GM23338 (cell line): ENCODE measurements at regions not wholly inside any gene's neighbourhood (a gene's known extent, or its start where the extent isn't known, plus 50 kb on each side); places are given as distances from the start of the nearest gene placed in this dataset.
A peak's percentile ranks its signal among the peaks of the same experiment; 100 is the strongest.

Source experiments
- ATAC-seq: fragments of 200-7000 bp; cut with Tn5 transposase; 3 replicates; pipeline ENCODE4 v1.9.1; 2020
- DNase-seq: peaks from one replicate; pipeline ENCODE4 v3.0.0-alpha.2; 2015; ENCODE audit warnings: low spot score
- H2AFZ ChIP-seq: fragments of 200-600 bp; sonication (generic); 2 replicates; pipeline ENCODE4 v1.8.0; 2016; ENCODE audit warnings: antibody characterized with exemption, mild to moderate bottlenecking, moderate library complexity
- H3F3A ChIP-seq: fragments of 200-600 bp; sonication (generic); replicated peaks from 2 replicates; pipeline ENCODE4 v1.8.0; 2017; ENCODE audit warnings: antibody characterized with exemption, mixed run types, low read depth
- H3K27ac ChIP-seq: fragments of 200-600 bp; sonication (generic); 2 replicates; pipeline ENCODE4 v1.6.1; 2016; ENCODE audit warnings: low read depth
- H3K27me3 ChIP-seq: fragments of 200-600 bp; sonication (generic); 2 replicates; pipeline ENCODE4 v1.8.0; 2016; ENCODE audit warnings: mild to moderate bottlenecking, mixed run types, moderate library complexity; ENCODE audit not compliant: insufficient read depth
- H3K36me3 ChIP-seq: fragments of 200-600 bp; sonication (generic); 2 replicates; pipeline ENCODE4 v1.8.0; 2016; ENCODE audit warnings: mild to moderate bottlenecking; ENCODE audit not compliant: insufficient read depth
- H3K4me1 ChIP-seq: fragments of 200-600 bp; sonication (generic); 2 replicates; pipeline ENCODE4 v1.8.0; 2016; ENCODE audit warnings: mild to moderate bottlenecking, moderate library complexity; ENCODE audit not compliant: insufficient read depth
- H3K4me2 ChIP-seq: fragments of 200-600 bp; sonication (generic); 2 replicates; pipeline ENCODE4 v1.7.1; 2017; ENCODE audit warnings: mixed run types
- H3K4me3 ChIP-seq: fragments of 200-600 bp; sonication (generic); 2 replicates; pipeline ENCODE4 v1.6.1; 2016; ENCODE audit warnings: mixed run types
- H3K79me2 ChIP-seq: fragments of 200-600 bp; sonication (generic); replicated peaks from 2 replicates; pipeline ENCODE4 v1.8.0; 2017; ENCODE audit warnings: mild to moderate bottlenecking; ENCODE audit not compliant: insufficient read depth
- H3K9me2 ChIP-seq: fragments of 200-600 bp; sonication (generic); 2 replicates; pipeline ENCODE4 v1.8.0; 2017; ENCODE audit not compliant: insufficient read depth
- H4K20me1 ChIP-seq: fragments of 200-600 bp; sonication (generic); replicated peaks from 2 replicates; pipeline ENCODE4 v1.8.0; 2017; ENCODE audit warnings: mild to moderate bottlenecking; ENCODE audit not compliant: insufficient read depth
- H3K27ac Mint-ChIP-seq: 2 replicates; pipeline ENCODE4 v1.8.0; 2020; ENCODE audit warnings: inconsistent platforms, mild to moderate bottlenecking, moderate library complexity, mixed read lengths
- H3K27me3 Mint-ChIP-seq: 3 replicates; pipeline ENCODE4 v1.8.0; 2022; ENCODE audit warnings: low read depth, mild to moderate bottlenecking, moderate library complexity, mixed read lengths, inconsistent platforms; ENCODE audit not compliant: insufficient read depth, poor library complexity
- H3K36me3 Mint-ChIP-seq: 3 replicates; pipeline ENCODE4 v1.8.0; 2021; ENCODE audit warnings: low read depth, mild to moderate bottlenecking, inconsistent platforms, moderate library complexity, mixed read lengths
- H3K4me1 Mint-ChIP-seq: 3 replicates; pipeline ENCODE4 v1.8.0; 2020; ENCODE audit warnings: mild to moderate bottlenecking, inconsistent platforms, mixed read lengths
- H3K4me3 Mint-ChIP-seq: 3 replicates; pipeline ENCODE4 v1.8.0; 2021; ENCODE audit warnings: moderate library complexity, mild to moderate bottlenecking, inconsistent platforms, mixed read lengths
- H3K9me3 Mint-ChIP-seq: 3 replicates; pipeline ENCODE4 v1.8.0; 2020; ENCODE audit warnings: moderate library complexity, mild to moderate bottlenecking, inconsistent platforms, mixed read lengths
- CREB1 ChIP-seq: fragments of 250-450 bp; sonication (Bioruptor Pico); IDR thresholded peaks from 2 replicates; pipeline ENCODE4 v1.5.0; 2020; ENCODE audit warnings: low read depth, mild to moderate bottlenecking, moderate library complexity
- EZH2 ChIP-seq: fragments of 200-600 bp; sonication (generic); IDR thresholded peaks from one replicate; pipeline ENCODE4 v1.8.0; 2017; ENCODE audit warnings: antibody characterized with exemption, mild to moderate bottlenecking, low read depth; ENCODE audit not compliant: unreplicated experiment
- JUNB ChIP-seq: IDR thresholded peaks from one replicate; pipeline ENCODE4 v1.6.1; 2016; ENCODE audit warnings: antibody characterized with exemption; ENCODE audit not compliant: unreplicated experiment
- NANOG ChIP-seq: IDR thresholded peaks from 2 replicates; pipeline ENCODE4 v1.6.1; 2016; ENCODE audit warnings: antibody characterized with exemption, borderline replicate concordance
- ZNF331 ChIP-seq: fragments of 250-450 bp; sonication (Bioruptor Pico); IDR thresholded peaks from 2 replicates; pipeline ENCODE4 v1.5.0; 2020; ENCODE audit warnings: low read depth, mild to moderate bottlenecking, moderate library complexity
- TF ChIP-seq, protein P1 (sequence below), 2 experiments: fragments of 200-600 bp in 1 of 2; sonication (generic) in 1 of 2; conservative IDR thresholded peaks; 2 replicates each; pipeline versions ENCODE4 v1.5.1 to v1.6.1; 2016 to 2017; ENCODE audit warnings: antibody characterized with exemption in 2 of 2, low read depth in 2 of 2, mild to moderate bottlenecking in 2 of 2, moderate library complexity in 1 of 2
- TF ChIP-seq, protein P2 (sequence below): IDR thresholded peaks from 2 replicates; pipeline ENCODE4 v1.6.1; 2016; ENCODE audit warnings: antibody characterized with exemption
- TF ChIP-seq, protein P3 (sequence below): fragments of 250-450 bp; sonication (Bioruptor Pico); IDR thresholded peaks from 2 replicates; pipeline ENCODE4 v1.5.0; 2020; ENCODE audit warnings: mild to moderate bottlenecking, moderate library complexity

DNA sequence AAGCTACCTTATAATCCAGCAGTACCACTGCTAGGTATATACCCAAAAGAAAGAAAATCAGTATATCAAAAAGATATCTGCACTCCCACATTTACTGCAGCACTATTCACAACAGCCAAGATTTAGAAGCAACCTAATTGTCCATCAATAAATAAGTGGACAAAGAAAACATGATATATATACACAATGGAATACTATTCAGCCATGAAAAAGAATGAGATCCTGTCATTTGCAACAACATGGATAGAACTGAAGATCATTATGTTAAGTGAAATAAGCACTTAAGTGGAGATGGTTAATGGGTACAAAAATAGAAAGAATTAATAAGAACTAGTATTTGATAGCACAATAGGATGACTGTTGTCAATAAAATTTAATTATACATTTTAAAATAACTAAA lies 90.7 kb upstream of the PKN2 start:
- Histone ChIP-seq H3K27ac (no peak overlapping the region), H2AFZ (no peak overlapping the region), H4K20me1 (no peaks in the 10 kb centered on the region), H3K4me2 (no peak overlapping the region), H3K27me3 (no peaks in the 10 kb centered on the region), H3K4me1 (no peaks in the 10 kb centered on the region), H3K9me2 (no peaks in the 10 kb centered on the region), H3K4me3 (no peak overlapping the region), H3K79me2 (no peaks in the 10 kb centered on the region), H3K36me3 (no peaks in the 10 kb centered on the region; the same call in 1 of the 2 replicates), H3F3A (no peaks in the 10 kb centered on the region)
- H3K27me3 Mint-ChIP-seq, result peaks cover 2% of the 10 kb centered on the region
- DNase-seq, result no peak
- peaks cover 15% of the 10 kb centered on the region; the same call in 1 of the 3 replicates for H3K36me3 Mint-ChIP-seq
- no peak for ATAC-seq
- H3K27ac Mint-ChIP-seq, result no peak overlapping the region
- H3K4me1 Mint-ChIP-seq, result no peaks in the 10 kb centered on the region
- no peak overlapping the region for H3K4me3 Mint-ChIP-seq
- no peak for TF ChIP-seq ZNF331
- TF ChIP-seq, protein P1, sequence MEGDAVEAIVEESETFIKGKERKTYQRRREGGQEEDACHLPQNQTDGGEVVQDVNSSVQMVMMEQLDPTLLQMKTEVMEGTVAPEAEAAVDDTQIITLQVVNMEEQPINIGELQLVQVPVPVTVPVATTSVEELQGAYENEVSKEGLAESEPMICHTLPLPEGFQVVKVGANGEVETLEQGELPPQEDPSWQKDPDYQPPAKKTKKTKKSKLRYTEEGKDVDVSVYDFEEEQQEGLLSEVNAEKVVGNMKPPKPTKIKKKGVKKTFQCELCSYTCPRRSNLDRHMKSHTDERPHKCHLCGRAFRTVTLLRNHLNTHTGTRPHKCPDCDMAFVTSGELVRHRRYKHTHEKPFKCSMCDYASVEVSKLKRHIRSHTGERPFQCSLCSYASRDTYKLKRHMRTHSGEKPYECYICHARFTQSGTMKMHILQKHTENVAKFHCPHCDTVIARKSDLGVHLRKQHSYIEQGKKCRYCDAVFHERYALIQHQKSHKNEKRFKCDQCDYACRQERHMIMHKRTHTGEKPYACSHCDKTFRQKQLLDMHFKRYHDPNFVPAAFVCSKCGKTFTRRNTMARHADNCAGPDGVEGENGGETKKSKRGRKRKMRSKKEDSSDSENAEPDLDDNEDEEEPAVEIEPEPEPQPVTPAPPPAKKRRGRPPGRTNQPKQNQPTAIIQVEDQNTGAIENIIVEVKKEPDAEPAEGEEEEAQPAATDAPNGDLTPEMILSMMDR (conservative IDR thresholded peaks at IDR 0.05; ENCODE audit: low read depth in 2 of 2), result no peak
- no peak for TF ChIP-seq CREB1
- TF ChIP-seq, protein P2, sequence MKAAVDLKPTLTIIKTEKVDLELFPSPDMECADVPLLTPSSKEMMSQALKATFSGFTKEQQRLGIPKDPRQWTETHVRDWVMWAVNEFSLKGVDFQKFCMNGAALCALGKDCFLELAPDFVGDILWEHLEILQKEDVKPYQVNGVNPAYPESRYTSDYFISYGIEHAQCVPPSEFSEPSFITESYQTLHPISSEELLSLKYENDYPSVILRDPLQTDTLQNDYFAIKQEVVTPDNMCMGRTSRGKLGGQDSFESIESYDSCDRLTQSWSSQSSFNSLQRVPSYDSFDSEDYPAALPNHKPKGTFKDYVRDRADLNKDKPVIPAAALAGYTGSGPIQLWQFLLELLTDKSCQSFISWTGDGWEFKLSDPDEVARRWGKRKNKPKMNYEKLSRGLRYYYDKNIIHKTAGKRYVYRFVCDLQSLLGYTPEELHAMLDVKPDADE, result no peak
- TF ChIP-seq JUNB, result no peak
- TF ChIP-seq NANOG, result no peak
- no peak for TF ChIP-seq EZH2
- peaks cover 34% of the 10 kb centered on the region for H3K9me3 Mint-ChIP-seq

DNA sequence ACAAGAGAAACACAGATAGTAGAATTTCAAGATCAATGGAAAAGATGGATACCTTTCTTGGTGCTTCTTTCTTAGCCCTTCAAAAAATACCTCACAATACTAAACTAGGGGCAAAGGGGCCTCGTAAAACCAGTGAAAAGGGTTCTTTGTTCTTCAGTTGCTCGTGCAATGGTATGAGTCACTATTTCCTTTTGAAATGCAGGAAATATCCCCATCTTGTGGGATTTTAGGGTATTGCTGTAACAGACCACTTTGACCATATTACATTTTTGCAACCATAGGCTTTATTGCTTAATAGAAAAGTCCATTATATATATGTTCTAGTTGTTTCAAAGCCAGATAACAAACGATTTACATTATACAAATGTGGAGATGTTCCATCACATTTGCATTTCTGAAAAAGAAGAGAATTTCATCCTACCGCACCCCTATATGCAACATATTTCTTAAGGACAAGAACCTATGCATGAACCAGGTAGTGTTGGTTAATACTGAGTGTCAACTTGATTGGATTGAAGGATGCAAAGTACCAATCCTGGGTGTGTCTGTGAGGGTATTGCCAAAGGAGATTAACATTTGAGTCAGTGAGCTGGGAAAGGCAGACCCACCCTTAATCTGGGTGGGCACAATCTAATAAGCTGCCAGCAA lies 88.6 kb upstream of the PKN2 start:
- DNase-seq, result peak; percentile 67
- H3K36me3 Mint-ChIP-seq, result peaks cover 24% of the 10 kb centered on the region
- H4K20me1 ChIP-seq, result no peaks in the 10 kb centered on the region
- H3K27me3 Mint-ChIP-seq, result no peaks in the 10 kb centered on the region
- H3F3A ChIP-seq, result no peaks in the 10 kb centered on the region
- H2AFZ ChIP-seq, result no peak overlapping the region
- H3K9me3 Mint-ChIP-seq, result peaks cover 44% of the 10 kb centered on the region
- no peak overlapping the region for H3K4me3 ChIP-seq
- TF ChIP-seq, protein P3, sequence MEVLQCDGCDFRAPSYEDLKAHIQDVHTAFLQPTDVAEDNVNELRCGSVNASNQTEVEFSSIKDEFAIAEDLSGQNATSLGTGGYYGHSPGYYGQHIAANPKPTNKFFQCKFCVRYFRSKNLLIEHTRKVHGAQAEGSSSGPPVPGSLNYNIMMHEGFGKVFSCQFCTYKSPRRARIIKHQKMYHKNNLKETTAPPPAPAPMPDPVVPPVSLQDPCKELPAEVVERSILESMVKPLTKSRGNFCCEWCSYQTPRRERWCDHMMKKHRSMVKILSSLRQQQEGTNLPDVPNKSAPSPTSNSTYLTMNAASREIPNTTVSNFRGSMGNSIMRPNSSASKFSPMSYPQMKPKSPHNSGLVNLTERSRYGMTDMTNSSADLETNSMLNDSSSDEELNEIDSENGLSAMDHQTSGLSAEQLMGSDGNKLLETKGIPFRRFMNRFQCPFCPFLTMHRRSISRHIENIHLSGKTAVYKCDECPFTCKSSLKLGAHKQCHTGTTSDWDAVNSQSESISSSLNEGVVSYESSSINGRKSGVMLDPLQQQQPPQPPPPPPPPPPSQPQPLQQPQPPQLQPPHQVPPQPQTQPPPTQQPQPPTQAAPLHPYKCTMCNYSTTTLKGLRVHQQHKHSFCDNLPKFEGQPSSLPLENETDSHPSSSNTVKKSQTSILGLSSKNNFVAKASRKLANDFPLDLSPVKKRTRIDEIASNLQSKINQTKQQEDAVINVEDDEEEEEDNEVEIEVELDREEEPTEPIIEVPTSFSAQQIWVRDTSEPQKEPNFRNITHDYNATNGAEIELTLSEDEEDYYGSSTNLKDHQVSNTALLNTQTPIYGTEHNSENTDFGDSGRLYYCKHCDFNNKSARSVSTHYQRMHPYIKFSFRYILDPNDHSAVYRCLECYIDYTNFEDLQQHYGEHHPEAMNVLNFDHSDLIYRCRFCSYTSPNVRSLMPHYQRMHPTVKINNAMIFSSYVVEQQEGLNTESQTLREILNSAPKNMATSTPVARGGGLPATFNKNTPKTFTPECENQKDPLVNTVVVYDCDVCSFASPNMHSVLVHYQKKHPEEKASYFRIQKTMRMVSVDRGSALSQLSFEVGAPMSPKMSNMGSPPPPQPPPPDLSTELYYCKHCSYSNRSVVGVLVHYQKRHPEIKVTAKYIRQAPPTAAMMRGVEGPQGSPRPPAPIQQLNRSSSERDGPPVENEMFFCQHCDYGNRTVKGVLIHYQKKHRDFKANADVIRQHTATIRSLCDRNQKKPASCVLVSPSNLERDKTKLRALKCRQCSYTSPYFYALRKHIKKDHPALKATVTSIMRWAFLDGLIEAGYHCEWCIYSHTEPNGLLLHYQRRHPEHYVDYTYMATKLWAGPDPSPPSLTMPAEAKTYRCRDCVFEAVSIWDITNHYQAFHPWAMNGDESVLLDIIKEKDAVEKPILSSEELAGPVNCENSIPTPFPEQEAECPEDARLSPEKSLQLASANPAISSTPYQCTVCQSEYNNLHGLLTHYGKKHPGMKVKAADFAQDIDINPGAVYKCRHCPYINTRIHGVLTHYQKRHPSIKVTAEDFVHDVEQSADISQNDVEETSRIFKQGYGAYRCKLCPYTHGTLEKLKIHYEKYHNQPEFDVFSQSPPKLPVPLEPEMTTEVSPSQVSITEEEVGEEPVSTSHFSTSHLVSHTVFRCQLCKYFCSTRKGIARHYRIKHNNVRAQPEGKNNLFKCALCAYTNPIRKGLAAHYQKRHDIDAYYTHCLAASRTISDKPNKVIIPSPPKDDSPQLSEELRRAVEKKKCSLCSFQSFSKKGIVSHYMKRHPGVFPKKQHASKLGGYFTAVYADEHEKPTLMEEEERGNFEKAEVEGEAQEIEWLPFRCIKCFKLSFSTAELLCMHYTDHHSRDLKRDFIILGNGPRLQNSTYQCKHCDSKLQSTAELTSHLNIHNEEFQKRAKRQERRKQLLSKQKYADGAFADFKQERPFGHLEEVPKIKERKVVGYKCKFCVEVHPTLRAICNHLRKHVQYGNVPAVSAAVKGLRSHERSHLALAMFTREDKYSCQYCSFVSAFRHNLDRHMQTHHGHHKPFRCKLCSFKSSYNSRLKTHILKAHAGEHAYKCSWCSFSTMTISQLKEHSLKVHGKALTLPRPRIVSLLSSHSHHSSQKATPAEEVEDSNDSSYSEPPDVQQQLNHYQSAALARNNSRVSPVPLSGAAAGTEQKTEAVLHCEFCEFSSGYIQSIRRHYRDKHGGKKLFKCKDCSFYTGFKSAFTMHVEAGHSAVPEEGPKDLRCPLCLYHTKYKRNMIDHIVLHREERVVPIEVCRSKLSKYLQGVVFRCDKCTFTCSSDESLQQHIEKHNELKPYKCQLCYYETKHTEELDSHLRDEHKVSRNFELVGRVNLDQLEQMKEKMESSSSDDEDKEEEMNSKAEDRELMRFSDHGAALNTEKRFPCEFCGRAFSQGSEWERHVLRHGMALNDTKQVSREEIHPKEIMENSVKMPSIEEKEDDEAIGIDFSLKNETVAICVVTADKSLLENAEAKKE (CRISPR knock-in tag), result no peak
- no peak for TF ChIP-seq JUNB
- TF ChIP-seq, protein P1 (conservative IDR thresholded peaks at IDR 0.05; ENCODE audit: low read depth in 2 of 2), result peak; percentile 53 to 85
- H3K4me2 ChIP-seq, result no peak overlapping the region
- H3K27ac ChIP-seq, result no peak overlapping the region
- ATAC-seq, result no peak
- no peak overlapping the region for H3K27ac Mint-ChIP-seq
- no peak overlapping the region for H3K4me3 Mint-ChIP-seq
- H3K4me1 Mint-ChIP-seq, result no peaks in the 10 kb centered on the region
- H3K27me3 ChIP-seq, result no peaks in the 10 kb centered on the region
- no peaks in the 10 kb centered on the region; the same call in 1 of the 2 replicates for H3K36me3 ChIP-seq
- H3K4me1 ChIP-seq, result no peaks in the 10 kb centered on the region
- H3K79me2 ChIP-seq, result no peaks in the 10 kb centered on the region
- H3K9me2 ChIP-seq, result no peaks in the 10 kb centered on the region
